Nucleus accumbens (tissue), 56 donors: ENCODE measurements at regions not wholly inside any gene's neighbourhood (a gene's known extent, or its start where the extent isn't known, plus 50 kb on each side); places are given as distances from the start of the nearest gene placed in this dataset.

Source experiments
- DNase-seq, 56 donors: peaks; one replicate each; lab custom pipeline; 2025; lab: John Stamatoyannopoulos, UW

- DNase-seq = no peak
Observed at GRCh38 chr2:7969756-7970515, 711.9 kb upstream of the ID2 start.

GRCh38 chr2:7971248-7971647 lies 710.6 kb upstream of the ID2 start:
- DNase-seq = no peak

- DNase-seq = no peak
Observed at GRCh38 chr2:7971841-7972240, 710.0 kb upstream of the ID2 start.

- no peak for DNase-seq
Observed at GRCh38 chr2:7972670-7973069, 709.2 kb upstream of the ID2 start.

- DNase-seq = no peak
Observed at GRCh38 chr2:7973801-7974480, 707.9 kb upstream of the ID2 start.

- no peak for DNase-seq
Observed at GRCh38 chr2:7974936-7975335, 706.9 kb upstream of the ID2 start.

GRCh38 chr2:7976206-7976605 lies 705.6 kb upstream of the ID2 start:
- DNase-seq = no peak

GRCh38 chr2:7977981-7978380 lies 703.9 kb upstream of the ID2 start:
- DNase-seq = no peak

- DNase-seq = no peak
Observed at GRCh38 chr2:7982054-7982453, 699.8 kb upstream of the ID2 start.

- no peak for DNase-seq
Observed at GRCh38 chr2:7983451-7983850, 698.4 kb upstream of the ID2 start.

- no peak for DNase-seq
Observed at GRCh38 chr2:7983912-7984311, 697.9 kb upstream of the ID2 start.

GRCh38 chr2:7984693-7985353 lies 697.0 kb upstream of the ID2 start:
- DNase-seq = no peak

- DNase-seq = no peak
Observed at GRCh38 chr2:7986431-7986830, 695.4 kb upstream of the ID2 start.

- no peak for DNase-seq
Observed at GRCh38 chr2:7987992-7988391, 693.9 kb upstream of the ID2 start.

GRCh38 chr2:7988440-7988839 lies 693.4 kb upstream of the ID2 start:
- DNase-seq = no peak

GRCh38 chr2:7989823-7990222 lies 692.0 kb upstream of the ID2 start:
- DNase-seq = no peak

- no peak for DNase-seq
Observed at GRCh38 chr2:7992612-7993602, 688.9 kb upstream of the ID2 start.

GRCh38 chr2:7994397-7994951 lies 687.4 kb upstream of the ID2 start:
- DNase-seq = no peak

GRCh38 chr2:7997279-7997678 lies 684.6 kb upstream of the ID2 start:
- DNase-seq = no peak
